Activated CD8-positive, alpha-beta memory T cell treated with anti-CD3 and anti-CD28 coated beads, Interleukin-2, amount 10 ng/mL, durations not matched to agents 7 days and 5 days (primary cell): ENCODE measurements at regions not wholly inside any gene's neighbourhood (a gene's known extent, or its start where the extent isn't known, plus 50 kb on each side); places are given as distances from the start of the nearest gene placed in this dataset.
"Not testable (repeated sequence)": the region's sequence is repeated elsewhere in the genome, so short reads cannot be mapped to it uniquely, and the experiment has no call there.

Source experiments
- ATAC-seq: fragments of 150-1000 bp; cut with Tn5 transposase; one replicate; pipeline ENCODE4 v1.10.0; 2021; ENCODE audit warnings: moderate library complexity
- CTCF ChIA-PET: fragments of 350-600 bp; sonication (Branson Sonifier 250); formaldehyde crosslinking; loops from one replicate; lab custom pipeline; 2021; ENCODE audit warnings: antibody characterized with exemption; lab: Charles Lee
- DNase-seq: peaks from one replicate; pipeline ENCODE4 v3.0.0-alpha.2; 2020
- H3K27ac Mint-ChIP-seq: one replicate; pipeline ENCODE4 v1.8.0; 2021; ENCODE audit warnings: mild to moderate bottlenecking, mixed read lengths
- H3K27me3 Mint-ChIP-seq: one replicate; pipeline ENCODE4 v1.8.0; 2021; ENCODE audit warnings: mixed read lengths
- H3K36me3 Mint-ChIP-seq: one replicate; pipeline ENCODE4 v1.8.0; 2021; ENCODE audit warnings: mild to moderate bottlenecking, mixed read lengths
- H3K4me1 Mint-ChIP-seq: one replicate; pipeline ENCODE4 v1.8.0; 2021; ENCODE audit warnings: mixed read lengths
- H3K4me3 Mint-ChIP-seq: one replicate; pipeline ENCODE4 v1.8.0; 2021; ENCODE audit warnings: mild to moderate bottlenecking, moderate library complexity, mixed read lengths
- H3K9me3 Mint-ChIP-seq: one replicate; pipeline ENCODE4 v1.8.0; 2022; ENCODE audit warnings: low read depth, mixed read lengths

- Mint-ChIP-seq H3K9me3 (no peaks in the 10 kb centered on the region), H3K27ac (no peak overlapping the region), H3K27me3 (peaks cover 2% of the 10 kb centered on the region), H3K36me3 (no peaks in the 10 kb centered on the region), H3K4me3 (no peak overlapping the region), H3K4me1 (no peaks in the 10 kb centered on the region)
- CTCF ChIA-PET: no interaction called here
- ATAC-seq: no peak
- DNase-seq: no peak
Measured at GRCh38 chr7:112995059-112995824, 91.4 kb downstream of the GPR85 start.

DNA sequence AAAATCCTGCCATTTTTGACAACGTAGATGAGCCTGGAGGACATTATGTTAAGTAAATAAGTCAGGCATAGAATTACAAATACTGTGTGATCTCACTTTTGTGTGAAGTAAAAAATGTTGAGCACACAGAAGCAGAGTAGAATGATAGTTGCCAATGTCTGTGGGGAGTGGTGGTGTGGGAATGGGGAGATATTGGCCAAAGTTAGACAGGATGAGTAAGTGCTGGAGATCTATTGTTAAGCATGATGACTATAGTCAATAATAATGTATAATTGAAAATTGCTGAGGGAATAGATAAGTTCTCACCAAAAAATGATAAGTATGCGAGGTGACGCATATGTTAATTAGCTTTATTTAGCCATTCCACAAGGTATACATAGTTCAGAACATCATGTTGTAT, 92.0 kb downstream of the GPR85 start:
- no peak for ATAC-seq
- CTCF ChIA-PET: no interaction called here
- Mint-ChIP-seq H3K9me3 (no peaks in the 10 kb centered on the region), H3K36me3 (no peaks in the 10 kb centered on the region), H3K27ac (no peak overlapping the region), H3K27me3 (peaks cover 2% of the 10 kb centered on the region), H3K4me3 (no peak overlapping the region), H3K4me1 (no peaks in the 10 kb centered on the region)
- no peak for DNase-seq

DNA sequence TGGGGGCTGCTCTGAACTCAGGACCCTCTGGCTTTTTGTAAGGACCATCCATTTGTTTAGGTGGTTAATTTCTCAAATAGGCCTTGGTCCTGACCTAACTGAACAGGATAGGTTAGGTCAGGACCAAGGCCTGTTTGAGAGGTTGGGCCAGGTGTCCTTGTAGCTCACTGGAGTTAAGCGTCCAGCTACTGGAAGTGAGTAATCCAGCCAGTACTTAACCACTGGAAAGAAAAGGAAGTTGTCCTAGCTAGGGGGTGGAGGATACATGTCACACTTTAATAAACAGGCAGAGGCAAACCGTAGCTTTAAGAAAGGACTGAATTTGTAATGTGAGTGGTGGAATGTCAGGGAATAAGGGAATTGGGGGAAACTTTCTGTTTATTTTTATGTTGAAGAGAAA, 96.0 kb downstream of the GPR85 start:
- peaks cover 12% of the 10 kb centered on the region for H3K27me3 Mint-ChIP-seq
- ATAC-seq: no peak
- H3K4me1 Mint-ChIP-seq: no peaks in the 10 kb centered on the region
- H3K27ac Mint-ChIP-seq: no peak overlapping the region
- no peak for DNase-seq
- no peaks in the 10 kb centered on the region for H3K9me3 Mint-ChIP-seq
- no peaks in the 10 kb centered on the region for H3K36me3 Mint-ChIP-seq
- CTCF ChIA-PET: no interaction called here
- no peak overlapping the region for H3K4me3 Mint-ChIP-seq

DNA sequence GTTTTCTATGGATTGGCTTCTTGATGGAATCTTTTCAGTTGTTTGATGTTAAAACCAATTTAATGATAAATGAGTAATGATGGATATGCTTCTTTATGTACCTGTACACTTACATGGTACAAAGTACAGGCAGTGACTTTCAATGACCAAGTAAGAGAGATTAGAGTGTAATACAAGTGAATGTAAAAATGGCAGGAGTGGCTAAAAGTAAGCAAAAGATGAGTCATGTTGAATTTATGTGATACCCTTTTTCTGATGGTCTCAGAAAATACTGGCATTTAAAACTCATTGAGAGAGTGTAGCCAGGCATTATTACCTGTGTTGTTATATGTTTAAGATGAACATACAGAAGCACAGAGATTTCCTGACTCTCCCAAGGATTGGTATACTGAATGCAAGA, 97.1 kb downstream of the GPR85 start:
- ATAC-seq (no peak), DNase-seq (no peak)
- CTCF ChIA-PET: no interaction called here
- no peaks in the 10 kb centered on the region for H3K36me3 Mint-ChIP-seq
- H3K27me3 Mint-ChIP-seq: peaks cover 12% of the 10 kb centered on the region
- no peak overlapping the region for H3K4me3 Mint-ChIP-seq
- no peaks in the 10 kb centered on the region for H3K4me1 Mint-ChIP-seq
- H3K27ac Mint-ChIP-seq: no peak overlapping the region
- no peaks in the 10 kb centered on the region for H3K9me3 Mint-ChIP-seq

GRCh38 chr7:112987171-112987570, 99.5 kb downstream of the GPR85 start:
- peaks cover 12% of the 10 kb centered on the region for H3K27me3 Mint-ChIP-seq
- CTCF ChIA-PET: no interaction called here
- no peak overlapping the region for H3K27ac Mint-ChIP-seq
- no peaks in the 10 kb centered on the region for H3K36me3 Mint-ChIP-seq
- DNase-seq: no peak
- H3K9me3 Mint-ChIP-seq: no peaks in the 10 kb centered on the region
- H3K4me1 Mint-ChIP-seq: no peaks in the 10 kb centered on the region
- no peak for ATAC-seq
- H3K4me3 Mint-ChIP-seq: no peak overlapping the region

DNA sequence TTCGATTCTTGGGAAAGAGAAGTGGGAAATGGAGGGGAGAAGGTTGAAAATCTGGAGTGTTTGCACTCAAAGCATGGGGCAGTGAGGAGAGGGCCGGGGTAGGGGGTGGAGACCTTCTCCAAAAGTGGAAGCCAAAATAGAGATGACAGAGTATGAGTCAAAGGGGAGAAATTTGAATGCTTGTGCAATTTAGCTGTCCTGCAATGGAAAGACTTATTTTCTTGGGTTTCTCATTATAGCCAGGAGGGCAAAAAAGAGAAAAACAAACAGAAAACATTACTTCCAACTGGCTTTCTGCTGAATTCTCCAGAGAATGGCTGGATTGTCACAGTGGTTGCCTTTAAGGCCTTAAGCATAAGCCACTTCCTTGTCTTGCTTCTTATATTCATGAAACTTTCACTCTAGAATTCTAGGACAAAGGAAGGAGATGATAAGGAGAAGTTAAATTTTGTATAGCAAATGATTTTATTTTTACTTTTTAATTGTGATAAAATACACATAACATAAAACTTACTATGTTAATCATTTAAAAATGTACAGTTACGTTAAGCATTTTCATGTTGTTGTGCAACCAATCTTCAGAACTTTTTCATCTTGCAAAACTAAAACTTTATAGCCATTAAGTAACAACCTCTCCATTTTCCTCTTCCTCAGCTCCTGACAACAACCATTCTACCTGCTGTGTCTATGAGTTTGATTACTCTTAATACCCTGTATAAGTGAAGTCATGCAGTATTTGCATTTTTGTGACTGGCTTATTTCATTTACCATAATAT, 100.2 kb downstream of the GPR85 start:
- Mint-ChIP-seq H3K4me1 (no peaks in the 10 kb centered on the region), H3K4me3 (no peak overlapping the region), H3K27me3 (peaks cover 12% of the 10 kb centered on the region), H3K27ac (no peak overlapping the region), H3K9me3 (no peaks in the 10 kb centered on the region), H3K36me3 (no peaks in the 10 kb centered on the region)
- CTCF ChIA-PET: interaction anchor here (1.0 kb wide), 1 partner anchor 16 kb away, joined by 4 read pairs; no protein-coding TSS in a partner anchor
- no peak for ATAC-seq
- no peak for DNase-seq

DNA sequence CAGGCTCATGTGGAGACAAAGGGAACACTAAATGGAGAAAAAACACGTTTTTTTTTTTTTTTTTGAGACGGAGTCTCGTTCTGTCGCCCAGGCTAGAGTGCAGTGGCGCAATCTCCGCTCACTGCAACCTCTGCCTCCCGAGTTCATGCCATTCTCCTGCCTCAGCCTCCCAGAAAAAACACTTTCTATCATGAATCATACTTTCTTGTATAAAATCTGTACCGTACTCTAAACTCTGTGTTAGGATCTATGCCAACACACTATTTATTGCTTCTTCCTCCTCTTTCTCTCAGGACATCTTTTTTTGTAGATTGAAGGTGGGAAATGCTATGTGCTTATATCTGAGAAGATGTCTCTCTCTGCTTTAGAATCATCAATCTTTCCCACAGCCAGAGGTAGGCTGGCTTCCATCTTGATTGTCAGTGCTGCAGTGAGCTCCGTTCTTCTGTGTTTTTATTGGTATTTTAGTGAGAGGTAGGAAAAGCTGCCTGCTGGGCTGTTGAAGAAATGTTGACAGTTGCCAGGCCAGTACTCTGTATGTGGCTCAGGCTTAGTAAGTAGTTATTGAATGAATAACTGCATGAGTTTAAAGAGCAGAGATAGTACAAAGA, 101.1 kb downstream of the GPR85 start:
- ATAC-seq (no peak), DNase-seq (no peak)
- Mint-ChIP-seq H3K27ac (no peak overlapping the region), H3K27me3 (peaks cover 12% of the 10 kb centered on the region), H3K9me3 (no peaks in the 10 kb centered on the region), H3K4me1 (no peaks in the 10 kb centered on the region), H3K36me3 (no peaks in the 10 kb centered on the region), H3K4me3 (no peak overlapping the region)
- CTCF ChIA-PET: interaction anchor here (1.0 kb wide), 1 partner anchor 17 kb away, joined by 4 read pairs; no protein-coding TSS in a partner anchor

- Mint-ChIP-seq H3K9me3 (no peaks in the 10 kb centered on the region), H3K36me3 (no peaks in the 10 kb centered on the region), H3K27me3 (peaks cover 4% of the 10 kb centered on the region), H3K4me1 (no peaks in the 10 kb centered on the region), H3K4me3 (no peak overlapping the region), H3K27ac (no peak overlapping the region)
- DNase-seq: no peak
- CTCF ChIA-PET: no interaction called here
- ATAC-seq: no peak
Measured at GRCh38 chr7:112982441-112983063, 104.1 kb downstream of the GPR85 start.

GRCh38 chr7:112981966-112982365, 104.7 kb downstream of the GPR85 start:
- no peak overlapping the region for H3K27ac Mint-ChIP-seq
- H3K4me1 Mint-ChIP-seq: no peaks in the 10 kb centered on the region
- DNase-seq: no peak
- CTCF ChIA-PET: no interaction called here
- no peaks in the 10 kb centered on the region for H3K27me3 Mint-ChIP-seq
- no peak for ATAC-seq
- H3K36me3 Mint-ChIP-seq: no peaks in the 10 kb centered on the region
- H3K4me3 Mint-ChIP-seq: no peak overlapping the region
- H3K9me3 Mint-ChIP-seq: no peaks in the 10 kb centered on the region

DNA sequence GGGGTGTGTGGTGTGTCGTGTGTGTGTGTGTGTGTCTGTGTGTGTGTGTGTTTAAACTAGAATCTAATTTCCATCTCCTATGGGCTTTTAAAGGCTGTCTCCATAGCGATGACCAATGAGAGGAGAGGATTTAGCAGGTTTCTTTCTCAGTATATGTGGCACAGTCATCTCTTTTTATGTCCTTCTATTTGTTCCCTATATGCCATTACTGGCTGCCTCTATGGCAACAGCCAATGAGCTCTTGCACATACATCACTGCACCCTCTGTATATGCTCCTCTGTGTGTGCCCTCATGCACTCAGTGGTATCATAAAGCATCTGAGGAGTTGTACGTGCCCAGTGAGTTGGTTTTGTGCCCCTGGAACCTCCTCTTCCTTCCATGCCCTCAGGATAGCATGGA, 107.6 kb downstream of the GPR85 start:
- CTCF ChIA-PET, H3K36me3 Mint-ChIP-seq, DNase-seq, H3K27ac Mint-ChIP-seq, H3K4me3 Mint-ChIP-seq, H3K9me3 Mint-ChIP-seq, ATAC-seq, H3K27me3 Mint-ChIP-seq, H3K4me1 Mint-ChIP-seq: not testable (repeated sequence)

- H3K27ac Mint-ChIP-seq, H3K4me1 Mint-ChIP-seq, H3K9me3 Mint-ChIP-seq, ATAC-seq, DNase-seq, H3K27me3 Mint-ChIP-seq, CTCF ChIA-PET, H3K36me3 Mint-ChIP-seq, H3K4me3 Mint-ChIP-seq: not testable (repeated sequence)
Measured at GRCh38 chr7:112977244-112977955, 109.2 kb downstream of the GPR85 start.

- ATAC-seq (peak; percentile 42), DNase-seq (no peak)
- Mint-ChIP-seq H3K9me3 (no peaks in the 10 kb centered on the region), H3K4me3 (no peak overlapping the region), H3K27me3 (peaks cover 7% of the 10 kb centered on the region), H3K27ac (no peak overlapping the region), H3K4me1 (no peaks in the 10 kb centered on the region), H3K36me3 (no peaks in the 10 kb centered on the region)
- CTCF ChIA-PET: no interaction called here
Measured at GRCh38 chr7:112970771-112971170, 115.9 kb downstream of the GPR85 start.

DNA sequence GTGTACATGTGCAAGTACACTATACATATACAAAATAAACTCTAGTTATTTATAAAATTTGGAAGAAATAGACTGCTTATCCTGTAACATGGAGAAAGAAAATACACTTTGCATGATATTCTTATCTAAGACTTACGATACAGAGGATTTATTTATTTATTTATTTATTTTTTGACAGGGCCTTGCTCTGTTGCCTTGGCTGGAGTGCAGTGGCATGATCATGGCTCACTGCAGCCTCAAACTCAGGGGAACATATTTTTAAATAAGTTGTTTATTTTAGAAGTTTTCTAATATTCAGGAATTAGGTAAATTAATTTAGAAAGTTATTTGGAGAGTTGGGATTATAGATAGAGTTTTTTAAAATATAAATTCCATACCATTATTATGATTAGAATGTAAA, 116.7 kb downstream of the GPR85 start:
- CTCF ChIA-PET: no interaction called here
- no peaks in the 10 kb centered on the region for H3K36me3 Mint-ChIP-seq
- ATAC-seq (no peak), DNase-seq (no peak)
- no peak overlapping the region for H3K27ac Mint-ChIP-seq
- no peaks in the 10 kb centered on the region for H3K9me3 Mint-ChIP-seq
- H3K27me3 Mint-ChIP-seq: peaks cover 7% of the 10 kb centered on the region
- H3K4me1 Mint-ChIP-seq: no peaks in the 10 kb centered on the region
- H3K4me3 Mint-ChIP-seq: no peak overlapping the region
